HepG2 (cell line): ENCODE measurements at regions not wholly inside any gene's neighbourhood (a gene's known extent, or its start where the extent isn't known, plus 50 kb on each side); places are given as distances from the start of the nearest gene placed in this dataset.

Experiments used
- ATAC-seq: fragments of 200-7000 bp; cut with Tn5 transposase; 3 replicates; pipeline ENCODE4 v1.9.1; 2020; ENCODE audit warnings: mild to moderate bottlenecking, moderate library complexity
- BruUV-seq: library from RNA; stranded (reverse); fragments of 400-500 nt; replicated peaks from 2 replicates; lab custom pipeline; 2021; lab: Mats Ljungman, UMichigan
- CTCF ChIA-PET: fragments of 300-600 bp; formaldehyde crosslinking; extraction: SDS; loops from one replicate; lab custom pipeline; 2021; ENCODE audit warnings: low total read pairs, inconsistent platforms, low intra/inter-chr PET ratio; lab: Yijun Ruan, JAX
- POLR2A ChIA-PET: fragments of 350-600 bp; sonication (Branson Sonifier 250); formaldehyde crosslinking; loops from one replicate; lab custom pipeline; 2020; ENCODE audit warnings: antibody characterized with exemption, inconsistent platforms; lab: Yijun Ruan, JAX
- DNase-seq: peaks from one replicate; pipeline ENCODE4 v3.0.0-alpha.2; 2015; ENCODE audit warnings: low spot score
- FAIRE-seq: peaks from 3 replicates; lab custom pipeline; 2011; peaks lifted over from hg19 to GRCh38; lab: Jason Lieb, UNC
- H2AFZ ChIP-seq: one replicate; pipeline ENCODE4 v1.6.1; 2011; ENCODE audit warnings: low read length, inconsistent platforms
- H3K27ac ChIP-seq: fragments of 300-600 bp; 3 replicates; pipeline ENCODE4 v1.8.0; 2011; ENCODE audit warnings: mixed run types, mild to moderate bottlenecking, mixed read lengths, low read length, inconsistent platforms; ENCODE audit not compliant: insufficient read depth; ENCODE audit errors: extremely low read length
- H3K27me3 ChIP-seq, 2 experiments: fragments of 200-600 bp in 1 of 2; 2 replicates in 1 of 2; 3 replicates in 1 of 2; pipeline versions ENCODE4 v1.6.0 to v1.8.0; 2011; ENCODE audit warnings: low read length in 2 of 2, mild to moderate bottlenecking in 2 of 2, moderate library complexity in 2 of 2, inconsistent platforms in 1 of 2; ENCODE audit not compliant: insufficient read depth in 2 of 2, control insufficient read depth in 1 of 2
- H3K36me3 ChIP-seq, 2 experiments: fragments of 200-600 bp in 1 of 2; replicated peaks in 1 of 2; 2 replicates in 1 of 2; 3 replicates in 1 of 2; pipeline versions ENCODE4 v1.5.1 to v1.8.0; 2011; ENCODE audit warnings: low read length in 2 of 2, inconsistent platforms in 1 of 2; ENCODE audit not compliant: insufficient read depth in 2 of 2, control insufficient read depth in 1 of 2
- H3K4me1 ChIP-seq: 2 replicates; pipeline ENCODE4 v1.5.1; 2012; ENCODE audit warnings: low read length, inconsistent platforms; ENCODE audit not compliant: insufficient read depth
- H3K4me2 ChIP-seq: 2 replicates; pipeline ENCODE4 v1.6.0; 2011; ENCODE audit warnings: low read depth, low read length, inconsistent platforms
- H3K4me3 ChIP-seq, 3 experiments: fragments of 200-600 bp in 1 of 3; sonication (generic), shearing (Covaris generic) in 1 of 3; replicated peaks in 1 of 3; 2 replicates each; pipeline ENCODE4 v1.5.1; 2011 to 2016; ENCODE audit warnings: low read length in 3 of 3, inconsistent platforms in 2 of 3, low read depth in 2 of 3, mild to moderate bottlenecking in 2 of 3, control low read depth in 1 of 3, mixed read lengths in 1 of 3; ENCODE audit not compliant: insufficient read depth in 1 of 3
- H3K79me2 ChIP-seq: one replicate; pipeline ENCODE4 v1.6.1; 2011; ENCODE audit warnings: low read length, inconsistent platforms; ENCODE audit not compliant: insufficient read depth
- H3K9ac ChIP-seq: 2 replicates; pipeline ENCODE4 v1.6.0; 2011; ENCODE audit warnings: mild to moderate bottlenecking, low read depth, low read length, inconsistent platforms; ENCODE audit not compliant: insufficient read depth
- H3K9me3 ChIP-seq: 2 replicates; pipeline ENCODE4 v1.5.1; 2012; ENCODE audit warnings: mild to moderate bottlenecking, low read length
- H4K20me1 ChIP-seq: 2 replicates; pipeline ENCODE4 v1.6.0; 2011; ENCODE audit warnings: inconsistent platforms, mild to moderate bottlenecking, low read length, moderate library complexity; ENCODE audit not compliant: insufficient read depth
- CEBPG ChIP-seq: IDR thresholded peaks from 2 replicates; pipeline ENCODE4 v1.6.1; 2016
- FOSL1 ChIP-seq: sonication (generic); formaldehyde crosslinking; IDR thresholded peaks from 2 replicates; pipeline ENCODE4 v1.9.0; 2021; ENCODE audit warnings: missing genetic modification reagents, borderline replicate concordance
- HNRNPH1 ChIP-seq: fragments of 200-400 bp; formaldehyde crosslinking; optimal IDR thresholded peaks from 2 replicates; pipeline ENCODE3; 2017; ENCODE audit warnings: mild to moderate bottlenecking, low read depth, low read length
- RARG ChIP-seq: sonication (generic); formaldehyde crosslinking; IDR thresholded peaks from 2 replicates; pipeline ENCODE4 v1.4.0; 2020; ENCODE audit warnings: low read depth, mild to moderate bottlenecking, missing genetic modification reagents
- ZFYVE20 ChIP-seq: sonication (generic); formaldehyde crosslinking; IDR thresholded peaks from 2 replicates; pipeline ENCODE4 v1.8.0; 2023; ENCODE audit warnings: low read depth, mild to moderate bottlenecking, moderate library complexity, missing genetic modification reagents, borderline replicate concordance
- ZNF337 ChIP-seq: sonication (generic); formaldehyde crosslinking; IDR thresholded peaks from 2 replicates; pipeline ENCODE4 v1.5.1; 2020; ENCODE audit warnings: missing genetic modification reagents, low read depth, mild to moderate bottlenecking, borderline replicate concordance
- ZNF720 ChIP-seq: sonication (generic); formaldehyde crosslinking; IDR thresholded peaks from 2 replicates; pipeline ENCODE4 v1.4.0; 2020; ENCODE audit warnings: missing genetic modification reagents
- whole genome bisulfite sequencing: methylation state at CpG from one replicate; pipeline ENCODE4 v1.1.6; 2017; ENCODE audit warnings: low lambda C conversion rate; 5-methylcytosine and 5-hydroxymethylcytosine counted together
- in situ Hi-C: cut with HindIII; loops from 2 replicates; pipeline ENCODE4 v1.10.0; 2017; ENCODE audit warnings: low pct_unique_long_range_greater_than_20kb; ENCODE audit not compliant: extremely low pct_ligation_motif_present
- intact Hi-C: fragments of 100-400 bp; cut with micrococcal nuclease; formaldehyde crosslinking; loops from one replicate; pipeline ENCODE4 v1.10.0; 2022; ENCODE audit not compliant: unreplicated experiment
- TF ChIP-seq, protein P1 (sequence below): sonication (generic); formaldehyde crosslinking; IDR thresholded peaks from 2 replicates; pipeline ENCODE4 v1.5.0; 2020; ENCODE audit warnings: missing genetic modification reagents
- TF ChIP-seq, protein P2 (sequence below): sonication (generic); formaldehyde crosslinking; IDR thresholded peaks from 2 replicates; pipeline ENCODE4 v1.4.0; 2020; ENCODE audit warnings: missing genetic modification reagents, borderline replicate concordance
- TF ChIP-seq, protein P3 (sequence below), 2 experiments: IDR thresholded peaks; 2 replicates each; pipeline ENCODE4 v1.6.1; 2011 to 2012; ENCODE audit warnings: low read length in 2 of 2, borderline replicate concordance in 1 of 2, low read depth in 1 of 2, mild to moderate bottlenecking in 1 of 2, moderate library complexity in 1 of 2
- TF ChIP-seq, protein P4 (sequence below): sonication (generic); formaldehyde crosslinking; IDR thresholded peaks from 2 replicates; pipeline ENCODE4 v1.8.1; 2023; ENCODE audit warnings: missing genetic modification reagents, mild to moderate bottlenecking, borderline replicate concordance
- TF ChIP-seq, protein P5 (sequence below): sonication (generic); formaldehyde crosslinking; IDR thresholded peaks from 2 replicates; pipeline ENCODE4 v1.4.0; 2020; ENCODE audit warnings: mild to moderate bottlenecking, missing genetic modification reagents

DNA sequence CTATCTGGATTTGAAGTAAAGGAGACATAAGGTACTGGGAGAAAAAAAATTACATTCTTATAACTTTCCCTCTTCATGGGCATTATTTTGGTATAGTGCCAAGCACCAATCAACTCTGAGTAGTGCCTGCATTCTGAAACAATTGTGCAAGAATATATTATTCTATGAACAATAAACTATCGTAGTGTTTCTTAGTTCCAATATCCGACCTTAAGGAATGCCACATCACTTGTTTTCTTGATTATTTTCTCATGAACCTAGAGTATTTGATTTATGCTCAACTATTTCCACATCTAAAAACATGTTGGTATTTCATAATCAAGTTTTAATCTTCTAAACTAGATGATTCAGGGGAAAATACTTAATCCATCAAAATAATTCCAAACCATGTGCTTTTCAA, 294.4 kb upstream of the TBX18 start:
- no peak overlapping the region for H3K4me3 ChIP-seq
- TF ChIP-seq, protein P1, sequence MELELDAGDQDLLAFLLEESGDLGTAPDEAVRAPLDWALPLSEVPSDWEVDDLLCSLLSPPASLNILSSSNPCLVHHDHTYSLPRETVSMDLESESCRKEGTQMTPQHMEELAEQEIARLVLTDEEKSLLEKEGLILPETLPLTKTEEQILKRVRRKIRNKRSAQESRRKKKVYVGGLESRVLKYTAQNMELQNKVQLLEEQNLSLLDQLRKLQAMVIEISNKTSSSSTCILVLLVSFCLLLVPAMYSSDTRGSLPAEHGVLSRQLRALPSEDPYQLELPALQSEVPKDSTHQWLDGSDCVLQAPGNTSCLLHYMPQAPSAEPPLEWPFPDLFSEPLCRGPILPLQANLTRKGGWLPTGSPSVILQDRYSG (CRISPR knock-in tag) = no peak
- TF ChIP-seq RARG (no peak), CEBPG (CRISPR knock-in tag) (no peak), ZNF720 (CRISPR knock-in tag) (no peak), FOSL1 (CRISPR knock-in tag) (no peak), ZNF337 (no peak), ZFYVE20 (CRISPR knock-in tag) (no peak), HNRNPH1 (no peak)
- TF ChIP-seq, protein P2, sequence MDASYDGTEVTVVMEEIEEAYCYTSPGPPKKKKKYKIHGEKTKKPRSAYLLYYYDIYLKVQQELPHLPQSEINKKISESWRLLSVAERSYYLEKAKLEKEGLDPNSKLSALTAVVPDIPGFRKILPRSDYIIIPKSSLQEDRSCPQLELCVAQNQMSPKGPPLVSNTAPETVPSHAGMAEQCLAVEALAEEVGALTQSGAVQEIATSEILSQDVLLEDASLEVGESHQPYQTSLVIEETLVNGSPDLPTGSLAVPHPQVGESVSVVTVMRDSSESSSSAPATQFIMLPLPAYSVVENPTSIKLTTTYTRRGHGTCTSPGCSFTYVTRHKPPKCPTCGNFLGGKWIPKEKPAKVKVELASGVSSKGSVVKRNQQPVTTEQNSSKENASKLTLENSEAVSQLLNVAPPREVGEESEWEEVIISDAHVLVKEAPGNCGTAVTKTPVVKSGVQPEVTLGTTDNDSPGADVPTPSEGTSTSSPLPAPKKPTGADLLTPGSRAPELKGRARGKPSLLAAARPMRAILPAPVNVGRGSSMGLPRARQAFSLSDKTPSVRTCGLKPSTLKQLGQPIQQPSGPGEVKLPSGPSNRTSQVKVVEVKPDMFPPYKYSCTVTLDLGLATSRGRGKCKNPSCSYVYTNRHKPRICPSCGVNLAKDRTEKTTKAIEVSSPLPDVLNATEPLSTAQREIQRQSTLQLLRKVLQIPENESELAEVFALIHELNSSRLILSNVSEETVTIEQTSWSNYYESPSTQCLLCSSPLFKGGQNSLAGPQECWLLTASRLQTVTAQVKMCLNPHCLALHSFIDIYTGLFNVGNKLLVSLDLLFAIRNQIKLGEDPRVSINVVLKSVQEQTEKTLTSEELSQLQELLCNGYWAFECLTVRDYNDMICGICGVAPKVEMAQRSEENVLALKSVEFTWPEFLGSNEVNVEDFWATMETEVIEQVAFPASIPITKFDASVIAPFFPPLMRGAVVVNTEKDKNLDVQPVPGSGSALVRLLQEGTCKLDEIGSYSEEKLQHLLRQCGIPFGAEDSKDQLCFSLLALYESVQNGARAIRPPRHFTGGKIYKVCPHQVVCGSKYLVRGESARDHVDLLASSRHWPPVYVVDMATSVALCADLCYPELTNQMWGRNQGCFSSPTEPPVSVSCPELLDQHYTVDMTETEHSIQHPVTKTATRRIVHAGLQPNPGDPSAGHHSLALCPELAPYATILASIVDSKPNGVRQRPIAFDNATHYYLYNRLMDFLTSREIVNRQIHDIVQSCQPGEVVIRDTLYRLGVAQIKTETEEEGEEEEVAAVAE = no peak
- TF ChIP-seq, protein P3, sequence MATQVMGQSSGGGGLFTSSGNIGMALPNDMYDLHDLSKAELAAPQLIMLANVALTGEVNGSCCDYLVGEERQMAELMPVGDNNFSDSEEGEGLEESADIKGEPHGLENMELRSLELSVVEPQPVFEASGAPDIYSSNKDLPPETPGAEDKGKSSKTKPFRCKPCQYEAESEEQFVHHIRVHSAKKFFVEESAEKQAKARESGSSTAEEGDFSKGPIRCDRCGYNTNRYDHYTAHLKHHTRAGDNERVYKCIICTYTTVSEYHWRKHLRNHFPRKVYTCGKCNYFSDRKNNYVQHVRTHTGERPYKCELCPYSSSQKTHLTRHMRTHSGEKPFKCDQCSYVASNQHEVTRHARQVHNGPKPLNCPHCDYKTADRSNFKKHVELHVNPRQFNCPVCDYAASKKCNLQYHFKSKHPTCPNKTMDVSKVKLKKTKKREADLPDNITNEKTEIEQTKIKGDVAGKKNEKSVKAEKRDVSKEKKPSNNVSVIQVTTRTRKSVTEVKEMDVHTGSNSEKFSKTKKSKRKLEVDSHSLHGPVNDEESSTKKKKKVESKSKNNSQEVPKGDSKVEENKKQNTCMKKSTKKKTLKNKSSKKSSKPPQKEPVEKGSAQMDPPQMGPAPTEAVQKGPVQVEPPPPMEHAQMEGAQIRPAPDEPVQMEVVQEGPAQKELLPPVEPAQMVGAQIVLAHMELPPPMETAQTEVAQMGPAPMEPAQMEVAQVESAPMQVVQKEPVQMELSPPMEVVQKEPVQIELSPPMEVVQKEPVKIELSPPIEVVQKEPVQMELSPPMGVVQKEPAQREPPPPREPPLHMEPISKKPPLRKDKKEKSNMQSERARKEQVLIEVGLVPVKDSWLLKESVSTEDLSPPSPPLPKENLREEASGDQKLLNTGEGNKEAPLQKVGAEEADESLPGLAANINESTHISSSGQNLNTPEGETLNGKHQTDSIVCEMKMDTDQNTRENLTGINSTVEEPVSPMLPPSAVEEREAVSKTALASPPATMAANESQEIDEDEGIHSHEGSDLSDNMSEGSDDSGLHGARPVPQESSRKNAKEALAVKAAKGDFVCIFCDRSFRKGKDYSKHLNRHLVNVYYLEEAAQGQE (IDR thresholded peaks at IDR 0.05; ENCODE audit: borderline replicate concordance in 1 of 2, low read depth in 1 of 2, low read length in 2 of 2) = no peak
- TF ChIP-seq, protein P4, sequence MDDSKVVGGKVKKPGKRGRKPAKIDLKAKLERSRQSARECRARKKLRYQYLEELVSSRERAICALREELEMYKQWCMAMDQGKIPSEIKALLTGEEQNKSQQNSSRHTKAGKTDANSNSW = no peak
- TF ChIP-seq, protein P5, sequence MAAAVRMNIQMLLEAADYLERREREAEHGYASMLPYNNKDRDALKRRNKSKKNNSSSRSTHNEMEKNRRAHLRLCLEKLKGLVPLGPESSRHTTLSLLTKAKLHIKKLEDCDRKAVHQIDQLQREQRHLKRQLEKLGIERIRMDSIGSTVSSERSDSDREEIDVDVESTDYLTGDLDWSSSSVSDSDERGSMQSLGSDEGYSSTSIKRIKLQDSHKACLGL (CRISPR knock-in tag) = no peak
- TF ChIP-seq, all 625 proteins: peak for 0
- intact Hi-C loops = no loop called here
- ATAC-seq = no peak
- Histone ChIP-seq H3K9ac (no peak overlapping the region), H3K79me2 (no peaks in the 10 kb centered on the region), H2AFZ (no peak overlapping the region), H3K27me3 (no peaks in the 10 kb centered on the region), H3K4me1 (peaks cover 10% of the 10 kb centered on the region), H3K9me3 (no peaks in the 10 kb centered on the region), H4K20me1 (no peaks in the 10 kb centered on the region), H3K27ac (no peak overlapping the region), H3K36me3 (no peaks in the 10 kb centered on the region), H3K4me2 (no peak overlapping the region)
- ChIA-PET CTCF (no interaction called here), POLR2A (no interaction called here)
- in situ Hi-C loops = no loop called here
- DNase-seq = no peak
- FAIRE-seq = no peak
- no TSS peak for BruUV-seq
- WGBS = 0% methylated on average over 2 of the region's 2 CpGs
